HG03565 (cell line): ENCODE measurements at regions not wholly inside any gene's neighbourhood (a gene's known extent, or its start where the extent isn't known, plus 50 kb on each side); places are given as distances from the start of the nearest gene placed in this dataset.
"Not testable (repeated sequence)": the region's sequence is repeated elsewhere in the genome, so short reads cannot be mapped to it uniquely, and the experiment has no call there.

ENCODE experiments used
- ATAC-seq: cut with Tn5 transposase; IDR thresholded peaks from one replicate; pipeline ENCODE4 v1.9.1; 2021; ENCODE audit warnings: mild to moderate bottlenecking, moderate library complexity; ENCODE audit not compliant: unreplicated experiment

GRCh38 chr16:29311461-29312344 is 94.8 kb downstream of the NPIPB11 start:
- ATAC-seq: no peak

GRCh38 chr16:29310852-29311314 is 95.6 kb downstream of the NPIPB11 start:
- no peak for ATAC-seq

GRCh38 chr16:29310243-29310642 is 96.3 kb downstream of the NPIPB11 start:
- ATAC-seq: not testable (repeated sequence)

GRCh38 chr16:29309601-29310000 is 96.9 kb downstream of the NPIPB11 start:
- ATAC-seq: not testable (repeated sequence)

- no peak for ATAC-seq
Observed at GRCh38 chr16:29308644-29309546, 97.6 kb downstream of the NPIPB11 start.

- ATAC-seq: no peak
Observed at GRCh38 chr16:29307598-29308507, 98.7 kb downstream of the NPIPB11 start.

GRCh38 chr16:29306943-29307597 is 99.4 kb downstream of the NPIPB11 start:
- no peak for ATAC-seq

- no peak for ATAC-seq
Observed at GRCh38 chr16:29306201-29306600, 100.3 kb downstream of the NPIPB11 start.

- not testable (repeated sequence) for ATAC-seq
Observed at GRCh38 chr16:29305018-29305417, 101.5 kb downstream of the NPIPB11 start.

- no peak for ATAC-seq
Observed at GRCh38 chr16:29304251-29304650, 102.3 kb downstream of the NPIPB11 start.

- no peak for ATAC-seq
Observed at GRCh38 chr16:29303520-29303919, 103.0 kb downstream of the NPIPB11 start.

GRCh38 chr16:29302976-29303375 is 103.5 kb downstream of the NPIPB11 start:
- no peak for ATAC-seq

GRCh38 chr16:29302433-29302832 is 104.1 kb downstream of the NPIPB11 start:
- ATAC-seq: not testable (repeated sequence)

- not testable (repeated sequence) for ATAC-seq
Observed at GRCh38 chr16:29301662-29302285, 104.7 kb downstream of the NPIPB11 start.

- ATAC-seq: not testable (repeated sequence)
Observed at GRCh38 chr16:29300541-29301535, 105.7 kb downstream of the NPIPB11 start.

GRCh38 chr16:29300030-29300491 is 106.5 kb downstream of the NPIPB11 start:
- not testable (repeated sequence) for ATAC-seq

- not testable (repeated sequence) for ATAC-seq
Observed at GRCh38 chr16:29298997-29299396, 107.5 kb downstream of the NPIPB11 start.

GRCh38 chr16:29298307-29298706 is 108.2 kb downstream of the NPIPB11 start:
- ATAC-seq: not testable (repeated sequence)
